Testis (tissue), 2 donors: ENCODE measurements at regions not wholly inside any gene's neighbourhood (a gene's known extent, or its start where the extent isn't known, plus 50 kb on each side); places are given as distances from the start of the nearest gene placed in this dataset.
A peak's percentile ranks its signal among the peaks of the same experiment; 100 is the strongest.

Experiments
- POLR2A ChIP-seq: fragments of 450-650 bp; IDR thresholded peaks from one replicate; pipeline ENCODE4 v1.6.1; 2017; ENCODE audit warnings: antibody characterized with exemption, mild to moderate bottlenecking, moderate library complexity
- TF ChIP-seq, protein P1 (sequence below), 3 experiments: fragments of 450-650 bp in 2 of 3; fragments of 200-600 bp in 1 of 3; sonication (generic) in 1 of 3; IDR thresholded peaks; one replicate each; pipeline ENCODE4 v1.5.1; 2016 to 2019; ENCODE audit warnings: antibody characterized with exemption in 3 of 3, mild to moderate bottlenecking in 2 of 3, moderate library complexity in 1 of 3

DNA sequence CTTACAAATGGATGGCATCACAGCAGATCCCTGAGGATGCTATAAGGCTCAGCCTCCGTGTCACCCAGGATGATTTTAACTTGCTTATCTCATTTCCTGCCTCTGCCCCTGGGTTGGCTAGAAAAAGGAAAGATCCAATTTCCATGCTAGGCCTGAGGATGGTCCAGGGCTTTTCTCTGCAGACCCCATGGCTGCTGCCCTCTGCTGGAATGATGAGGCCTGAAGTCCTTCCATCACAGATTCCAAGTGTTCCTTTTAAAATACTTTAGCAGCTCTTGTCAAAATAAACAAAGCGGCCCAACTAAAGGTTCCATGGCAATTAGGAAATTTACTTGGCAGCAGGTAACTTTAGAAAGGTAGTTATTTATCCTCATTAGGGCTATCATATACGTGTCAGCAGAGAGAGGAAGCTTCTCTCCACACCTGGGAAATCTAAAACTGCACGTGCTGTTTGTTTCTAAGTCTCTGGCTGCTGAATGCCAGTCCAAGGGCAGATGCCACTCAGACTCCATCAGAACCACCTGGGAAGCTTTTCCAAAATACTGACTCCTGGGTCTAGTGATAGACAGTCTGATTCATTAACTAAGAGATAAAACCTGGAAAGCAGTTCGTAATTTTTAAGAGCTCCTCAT, 401.9 kb upstream of the IL12A start:
- TF ChIP-seq, protein P1, sequence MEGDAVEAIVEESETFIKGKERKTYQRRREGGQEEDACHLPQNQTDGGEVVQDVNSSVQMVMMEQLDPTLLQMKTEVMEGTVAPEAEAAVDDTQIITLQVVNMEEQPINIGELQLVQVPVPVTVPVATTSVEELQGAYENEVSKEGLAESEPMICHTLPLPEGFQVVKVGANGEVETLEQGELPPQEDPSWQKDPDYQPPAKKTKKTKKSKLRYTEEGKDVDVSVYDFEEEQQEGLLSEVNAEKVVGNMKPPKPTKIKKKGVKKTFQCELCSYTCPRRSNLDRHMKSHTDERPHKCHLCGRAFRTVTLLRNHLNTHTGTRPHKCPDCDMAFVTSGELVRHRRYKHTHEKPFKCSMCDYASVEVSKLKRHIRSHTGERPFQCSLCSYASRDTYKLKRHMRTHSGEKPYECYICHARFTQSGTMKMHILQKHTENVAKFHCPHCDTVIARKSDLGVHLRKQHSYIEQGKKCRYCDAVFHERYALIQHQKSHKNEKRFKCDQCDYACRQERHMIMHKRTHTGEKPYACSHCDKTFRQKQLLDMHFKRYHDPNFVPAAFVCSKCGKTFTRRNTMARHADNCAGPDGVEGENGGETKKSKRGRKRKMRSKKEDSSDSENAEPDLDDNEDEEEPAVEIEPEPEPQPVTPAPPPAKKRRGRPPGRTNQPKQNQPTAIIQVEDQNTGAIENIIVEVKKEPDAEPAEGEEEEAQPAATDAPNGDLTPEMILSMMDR (IDR thresholded peaks at IDR 0.05): peak in 1 of 3 experiments; percentile 27
- no peak for TF ChIP-seq POLR2A
